CD4-positive, alpha-beta T cell (primary cell): ENCODE measurements at regions not wholly inside any gene's neighbourhood (a gene's known extent, or its start where the extent isn't known, plus 50 kb on each side); places are given as distances from the start of the nearest gene placed in this dataset.
"Not testable (repeated sequence)": the region's sequence is repeated elsewhere in the genome, so short reads cannot be mapped to it uniquely, and the experiment has no call there.

Experiments
- ATAC-seq: fragments of 200-7000 bp; cut with Tn5 transposase; one replicate; pipeline ENCODE4 v1.10.0; 2022; ENCODE audit warnings: mild to moderate bottlenecking; ENCODE audit not compliant: poor library complexity
- CTCF ChIA-PET: fragments of 350-600 bp; sonication (Branson Sonifier 250); formaldehyde crosslinking; loops from one replicate; lab custom pipeline; 2021; ENCODE audit warnings: antibody characterized with exemption, inconsistent platforms; lab: Charles Lee
- POLR2A ChIA-PET: fragments of 350-600 bp; sonication (Branson Sonifier 250); formaldehyde crosslinking; loops from one replicate; lab custom pipeline; 2021; ENCODE audit warnings: antibody characterized with exemption, inconsistent platforms; lab: Charles Lee
- DNase-seq, 14 experiments: peaks; one replicate each; pipeline ENCODE4 v3.0.0-alpha.2; 2013 to 2020; ENCODE audit warnings: mixed read lengths in 2 of 14
- H3K27ac ChIP-seq, 2 donors: one replicate each; pipeline versions ENCODE4 v1.5.1 to v1.7.0; 2013; ENCODE audit warnings: low read length in 2 of 2, low read depth in 1 of 2, mild to moderate bottlenecking in 1 of 2
- H3K27me3 ChIP-seq, 2 experiments: 1 replicate in 1 of 2; 2 replicates in 1 of 2; pipeline versions ENCODE4 v1.6.1 to v1.7.0; 2013; ENCODE audit warnings: low read length in 2 of 2, control low read depth in 1 of 2, mild to moderate bottlenecking in 1 of 2, moderate library complexity in 1 of 2; ENCODE audit not compliant: insufficient read depth in 2 of 2, control insufficient read depth in 1 of 2
- H3K36me3 ChIP-seq: one replicate; pipeline ENCODE4 v1.6.1; 2013; ENCODE audit warnings: low read length, control low read depth; ENCODE audit not compliant: insufficient read depth
- H3K4me1 ChIP-seq: one replicate; pipeline ENCODE4 v1.6.1; 2013; ENCODE audit warnings: low read length, control low read depth; ENCODE audit not compliant: insufficient read depth
- H3K4me3 ChIP-seq: one replicate; pipeline ENCODE4 v1.5.1; 2013; ENCODE audit warnings: mild to moderate bottlenecking, low read length, moderate library complexity
- H3K9me3 ChIP-seq, 2 experiments: 1 replicate in 1 of 2; 2 replicates in 1 of 2; pipeline versions ENCODE4 v1.6.1 to v1.7.0; 2013; ENCODE audit warnings: low read length in 2 of 2, mild to moderate bottlenecking in 2 of 2, control low read depth in 1 of 2, moderate library complexity in 1 of 2; ENCODE audit not compliant: control insufficient read depth in 1 of 2, insufficient read depth in 1 of 2
- H3K27ac Mint-ChIP-seq: one replicate; pipeline ENCODE4 v1.8.0; 2020; ENCODE audit warnings: mixed read lengths
- H3K27me3 Mint-ChIP-seq: one replicate; pipeline ENCODE4 v1.8.0; 2021; ENCODE audit warnings: mixed read lengths
- H3K36me3 Mint-ChIP-seq: one replicate; pipeline ENCODE4 v1.8.0; 2021; ENCODE audit warnings: low read depth, mixed read lengths
- H3K4me1 Mint-ChIP-seq: one replicate; pipeline ENCODE4 v1.8.0; 2021; ENCODE audit warnings: low read depth, mixed read lengths
- H3K4me3 Mint-ChIP-seq: one replicate; pipeline ENCODE4 v1.8.0; 2020; ENCODE audit warnings: mild to moderate bottlenecking, mixed read lengths
- H3K9me3 Mint-ChIP-seq: one replicate; pipeline ENCODE4 v1.8.0; 2020; ENCODE audit warnings: mixed read lengths
- intact Hi-C, 2 experiments: fragments of 100-400 bp; cut with DNase I in 1 of 2; cut with micrococcal nuclease in 1 of 2; formaldehyde crosslinking; loops; one replicate each; pipeline versions ENCODE4 v1.15.1 to v1.9.0; 2023 to 2025; cut with DNase I, micrococcal nuclease
- TF ChIP-seq, protein P1 (sequence below): fragments of 200-600 bp; IDR thresholded peaks from one replicate; pipeline ENCODE4 v1.8.0; 2022; ENCODE audit warnings: antibody characterized with exemption, mild to moderate bottlenecking

DNA sequence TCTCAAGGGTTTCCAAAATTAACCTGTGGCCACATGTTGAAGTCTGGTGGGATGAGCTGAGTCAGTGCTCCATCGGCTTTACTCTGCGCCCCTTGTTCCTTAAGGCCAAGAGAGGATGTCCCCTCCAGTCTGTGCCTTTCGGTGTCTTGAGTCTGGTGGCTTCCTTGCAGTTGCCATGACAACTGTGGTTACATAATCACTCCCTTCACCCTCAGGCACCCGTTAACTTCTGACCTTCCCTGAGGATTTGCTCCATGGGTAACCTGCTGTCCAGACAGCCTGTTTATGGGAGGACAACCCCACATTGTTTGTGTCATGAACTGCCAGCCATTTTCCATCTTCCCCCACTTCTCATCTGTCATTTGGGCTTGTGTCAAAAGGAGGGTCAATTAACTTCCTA, 401.1 kb upstream of the LCORL start:
- H3K4me3 ChIP-seq, result no peak overlapping the region
- Mint-ChIP-seq H3K27me3 (no peaks in the 10 kb centered on the region), H3K36me3 (no peaks in the 10 kb centered on the region), H3K4me3 (no peak overlapping the region), H3K4me1 (no peaks in the 10 kb centered on the region), H3K9me3 (no peaks in the 10 kb centered on the region), H3K27ac (no peak overlapping the region)
- intact Hi-C loops, result no loop called here
- H3K9me3 ChIP-seq, result no peaks in the 10 kb centered on the region
- CTCF ChIA-PET, result no interaction called here
- POLR2A ChIA-PET, result no interaction called here
- DNase-seq (no peak), ATAC-seq (no peak)
- TF ChIP-seq, protein P1, sequence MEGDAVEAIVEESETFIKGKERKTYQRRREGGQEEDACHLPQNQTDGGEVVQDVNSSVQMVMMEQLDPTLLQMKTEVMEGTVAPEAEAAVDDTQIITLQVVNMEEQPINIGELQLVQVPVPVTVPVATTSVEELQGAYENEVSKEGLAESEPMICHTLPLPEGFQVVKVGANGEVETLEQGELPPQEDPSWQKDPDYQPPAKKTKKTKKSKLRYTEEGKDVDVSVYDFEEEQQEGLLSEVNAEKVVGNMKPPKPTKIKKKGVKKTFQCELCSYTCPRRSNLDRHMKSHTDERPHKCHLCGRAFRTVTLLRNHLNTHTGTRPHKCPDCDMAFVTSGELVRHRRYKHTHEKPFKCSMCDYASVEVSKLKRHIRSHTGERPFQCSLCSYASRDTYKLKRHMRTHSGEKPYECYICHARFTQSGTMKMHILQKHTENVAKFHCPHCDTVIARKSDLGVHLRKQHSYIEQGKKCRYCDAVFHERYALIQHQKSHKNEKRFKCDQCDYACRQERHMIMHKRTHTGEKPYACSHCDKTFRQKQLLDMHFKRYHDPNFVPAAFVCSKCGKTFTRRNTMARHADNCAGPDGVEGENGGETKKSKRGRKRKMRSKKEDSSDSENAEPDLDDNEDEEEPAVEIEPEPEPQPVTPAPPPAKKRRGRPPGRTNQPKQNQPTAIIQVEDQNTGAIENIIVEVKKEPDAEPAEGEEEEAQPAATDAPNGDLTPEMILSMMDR, result no peak
- H3K27ac ChIP-seq, result no peak overlapping the region
- H3K4me1 ChIP-seq, result no peaks in the 10 kb centered on the region
- H3K27me3 ChIP-seq, result no peaks in the 10 kb centered on the region
- no peaks in the 10 kb centered on the region for H3K36me3 ChIP-seq

DNA sequence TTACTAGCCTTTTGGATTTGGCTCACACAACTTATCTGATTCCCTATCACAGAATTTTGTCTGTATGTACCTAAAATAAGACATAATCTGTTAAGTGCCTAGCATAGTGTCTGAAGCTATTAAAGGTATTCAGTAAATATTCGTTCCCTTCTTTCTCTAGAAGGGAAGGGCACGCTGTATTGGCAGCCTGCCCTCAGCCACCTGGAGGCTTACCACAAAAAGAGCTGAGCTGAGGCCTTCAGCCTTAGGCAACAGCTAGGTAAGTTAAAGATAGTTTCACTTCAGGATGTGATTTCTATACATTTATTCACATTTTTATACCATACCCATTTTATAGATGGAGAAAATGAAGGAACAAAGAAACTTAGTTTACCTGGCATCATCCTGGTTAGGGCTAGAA, 400.0 kb upstream of the LCORL start:
- H3K27ac ChIP-seq, result no peak overlapping the region
- POLR2A ChIA-PET, result no interaction called here
- H3K27ac Mint-ChIP-seq, result no peak overlapping the region
- no peak overlapping the region for H3K4me3 Mint-ChIP-seq
- no peak overlapping the region for H3K4me3 ChIP-seq
- H3K36me3 ChIP-seq, result no peaks in the 10 kb centered on the region
- DNase-seq (no peak), ATAC-seq (no peak)
- H3K4me1 ChIP-seq, result no peaks in the 10 kb centered on the region
- H3K4me1 Mint-ChIP-seq, result no peaks in the 10 kb centered on the region
- H3K27me3 ChIP-seq, result no peaks in the 10 kb centered on the region
- H3K9me3 Mint-ChIP-seq, result no peaks in the 10 kb centered on the region
- no peaks in the 10 kb centered on the region for H3K9me3 ChIP-seq
- TF ChIP-seq, protein P1, result no peak
- intact Hi-C loops, result no loop called here
- H3K36me3 Mint-ChIP-seq, result no peaks in the 10 kb centered on the region
- CTCF ChIA-PET, result no interaction called here
- no peaks in the 10 kb centered on the region for H3K27me3 Mint-ChIP-seq

DNA sequence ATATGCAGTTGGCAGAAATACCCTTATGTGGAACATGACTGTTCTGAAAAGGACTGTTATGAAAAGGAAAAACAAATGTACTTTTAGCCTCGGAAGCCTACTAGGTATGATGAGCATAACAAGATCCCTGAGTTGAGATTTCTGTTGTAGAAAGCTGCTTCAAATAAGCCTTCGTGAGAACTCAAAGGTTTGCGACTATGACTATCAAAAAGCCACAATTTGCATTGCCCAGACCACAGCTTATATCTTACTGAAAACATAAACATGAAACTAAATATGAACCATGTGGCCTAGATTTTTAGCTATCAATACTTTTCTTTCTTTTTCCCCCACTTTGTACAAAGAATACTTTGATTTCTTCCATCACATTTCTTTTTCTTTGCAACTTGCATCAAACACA, 398.2 kb upstream of the LCORL start:
- no peak overlapping the region for H3K4me3 ChIP-seq
- no peak overlapping the region for H3K27ac Mint-ChIP-seq
- ATAC-seq (no peak), DNase-seq (no peak)
- no peak overlapping the region for H3K4me3 Mint-ChIP-seq
- no peaks in the 10 kb centered on the region for H3K4me1 ChIP-seq
- intact Hi-C loops, result no loop called here
- no peaks in the 10 kb centered on the region for H3K27me3 Mint-ChIP-seq
- no peaks in the 10 kb centered on the region for H3K36me3 Mint-ChIP-seq
- H3K36me3 ChIP-seq, result no peaks in the 10 kb centered on the region
- no peaks in the 10 kb centered on the region for H3K4me1 Mint-ChIP-seq
- CTCF ChIA-PET, result interaction anchor here (0.6 kb wide), 1 partner anchor 669 kb away, joined by 4 read pairs; no protein-coding TSS in a partner anchor
- TF ChIP-seq, protein P1, result no peak
- no peaks in the 10 kb centered on the region for H3K9me3 ChIP-seq
- H3K27ac ChIP-seq, result no peak overlapping the region
- H3K27me3 ChIP-seq, result no peaks in the 10 kb centered on the region
- POLR2A ChIA-PET, result no interaction called here
- H3K9me3 Mint-ChIP-seq, result no peaks in the 10 kb centered on the region

DNA sequence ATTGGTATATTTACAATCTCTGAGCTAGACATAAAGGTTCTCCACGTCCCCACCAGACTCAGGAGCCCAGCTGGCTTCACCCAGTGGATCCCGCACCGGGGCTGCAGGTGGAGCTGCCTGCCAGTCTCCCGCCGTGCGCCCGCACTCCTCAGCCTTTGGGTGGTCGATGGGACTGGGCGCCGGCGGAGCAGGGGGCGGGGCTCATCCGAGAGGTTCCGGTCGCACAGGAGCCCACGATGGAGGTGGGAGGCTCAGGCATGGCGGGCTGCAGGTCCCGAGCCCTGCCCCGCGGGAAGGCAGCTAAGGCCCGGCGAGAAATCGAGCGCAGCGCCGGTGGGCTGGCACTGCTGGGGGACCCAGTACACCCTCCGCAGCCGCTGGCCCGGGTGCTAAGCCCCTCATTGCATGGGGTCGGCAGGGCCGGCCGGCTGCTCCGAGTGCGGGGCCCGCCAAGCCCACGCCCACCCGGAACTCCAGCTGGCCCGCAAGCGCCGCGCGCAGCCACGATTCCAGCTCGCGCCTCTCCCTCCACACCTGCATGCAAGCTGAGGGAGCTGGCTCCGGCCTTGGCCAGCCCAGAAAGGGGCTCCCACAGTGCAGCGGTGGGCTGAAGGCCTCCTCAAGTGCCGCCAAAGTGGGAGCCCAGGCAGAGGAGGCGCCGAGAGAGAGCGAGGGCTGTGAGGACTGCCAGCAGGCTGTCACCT, 396.8 kb upstream of the LCORL start:
- H3K9me3 ChIP-seq, H3K27me3 ChIP-seq, H3K4me3 Mint-ChIP-seq, H3K4me1 ChIP-seq, H3K27ac Mint-ChIP-seq, intact Hi-C loops, H3K27ac ChIP-seq, H3K4me3 ChIP-seq, H3K4me1 Mint-ChIP-seq, H3K36me3 Mint-ChIP-seq, H3K9me3 Mint-ChIP-seq, POLR2A ChIA-PET, H3K36me3 ChIP-seq, CTCF ChIA-PET, DNase-seq, H3K27me3 Mint-ChIP-seq, ATAC-seq: not testable (repeated sequence)

DNA sequence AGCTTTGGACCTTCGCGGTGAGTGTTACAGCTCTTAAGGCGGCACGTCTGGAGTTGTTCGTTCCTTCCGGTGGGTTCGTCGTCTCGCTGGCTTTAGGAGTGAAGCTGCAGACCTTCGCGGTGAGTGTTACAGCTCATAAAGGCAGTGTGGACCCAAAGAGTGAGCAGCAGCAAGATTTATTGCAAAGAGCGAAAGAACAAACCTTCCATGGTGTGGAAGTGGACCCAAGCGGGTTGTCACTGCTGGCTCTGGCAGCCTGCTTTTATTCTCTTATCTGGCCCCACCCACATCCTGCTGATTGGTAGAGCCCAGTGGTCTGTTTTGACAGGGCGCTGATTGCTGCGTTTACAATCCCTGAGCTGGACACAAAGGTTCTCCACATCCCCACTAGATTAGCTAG, 396.1 kb upstream of the LCORL start:
- H3K27ac Mint-ChIP-seq, POLR2A ChIA-PET: not testable (repeated sequence)

More for the DNA sequence above, 396.1 kb upstream of the LCORL start:
- H3K4me1 ChIP-seq, DNase-seq, H3K4me3 Mint-ChIP-seq, H3K27ac ChIP-seq, CTCF ChIA-PET, H3K4me3 ChIP-seq, H3K36me3 ChIP-seq, H3K9me3 Mint-ChIP-seq, ATAC-seq, H3K4me1 Mint-ChIP-seq, H3K27me3 ChIP-seq, H3K27me3 Mint-ChIP-seq, intact Hi-C loops, H3K36me3 Mint-ChIP-seq, H3K9me3 ChIP-seq: not testable (repeated sequence)
